ENCODE measurements at regions not wholly inside any gene's neighbourhood (a gene's known extent, or its start where the extent isn't known, plus 50 kb on each side); places are given as distances from the start of the nearest gene placed in this dataset.
"Not testable (repeated sequence)": the region's sequence is repeated elsewhere in the genome, so short reads cannot be mapped to it uniquely, and the experiment has no call there.

GRCh38 chr5:91830361-91830953, 447.3 kb upstream of the ARRDC3 start:
- no peak for TF ChIP-seq GATA1 (IDR thresholded peaks at IDR 0.05; ENCODE audit: low read depth, low read length)
- no peak for TF ChIP-seq POLR2A (IDR thresholded peaks at IDR 0.05; ENCODE audit: low read length)
- DNase-seq: no peak

GRCh38 chr5:91825618-91826017, 442.5 kb upstream of the ARRDC3 start:
- DNase-seq: no peak
- TF ChIP-seq GATA1 (IDR thresholded peaks at IDR 0.05; ENCODE audit: low read depth, low read length) (no peak), POLR2A (IDR thresholded peaks at IDR 0.05; ENCODE audit: low read length) (no peak)

- TF ChIP-seq GATA1 (IDR thresholded peaks at IDR 0.05; ENCODE audit: low read depth, low read length): no peak
- no peak for TF ChIP-seq POLR2A (IDR thresholded peaks at IDR 0.05; ENCODE audit: low read length)
- DNase-seq: no peak
These were observed 441.3 kb upstream of the ARRDC3 start for GRCh38 chr5:91824406-91824805.

- DNase-seq: no peak
- TF ChIP-seq GATA1 (IDR thresholded peaks at IDR 0.05; ENCODE audit: low read depth, low read length) (no peak), POLR2A (IDR thresholded peaks at IDR 0.05; ENCODE audit: low read length) (no peak)
These were observed 437.8 kb upstream of the ARRDC3 start for GRCh38 chr5:91820874-91821273.

GRCh38 chr5:91816681-91817080, 433.6 kb upstream of the ARRDC3 start:
- TF ChIP-seq POLR2A (IDR thresholded peaks at IDR 0.05; ENCODE audit: low read length) (no peak), GATA1 (IDR thresholded peaks at IDR 0.05; ENCODE audit: low read depth, low read length) (no peak)
- no peak for DNase-seq

GRCh38 chr5:91797576-91797975, 414.5 kb upstream of the ARRDC3 start:
- no peak for TF ChIP-seq GATA1 (IDR thresholded peaks at IDR 0.05; ENCODE audit: low read depth, low read length)
- TF ChIP-seq POLR2A (IDR thresholded peaks at IDR 0.05; ENCODE audit: low read length): no peak
- DNase-seq: no peak

GRCh38 chr5:91794856-91795548, 411.9 kb upstream of the ARRDC3 start:
- TF ChIP-seq GATA1 (IDR thresholded peaks at IDR 0.05; ENCODE audit: low read depth, low read length) (no peak), POLR2A (IDR thresholded peaks at IDR 0.05; ENCODE audit: low read length) (no peak)
- no peak for DNase-seq

- TF ChIP-seq GATA1 (IDR thresholded peaks at IDR 0.05; ENCODE audit: low read depth, low read length): no peak
- no peak for TF ChIP-seq POLR2A (IDR thresholded peaks at IDR 0.05; ENCODE audit: low read length)
- DNase-seq: no peak
These were observed 411.3 kb upstream of the ARRDC3 start for GRCh38 chr5:91794455-91794854.

- no peak for TF ChIP-seq POLR2A (IDR thresholded peaks at IDR 0.05; ENCODE audit: low read length)
- no peak for TF ChIP-seq GATA1 (IDR thresholded peaks at IDR 0.05; ENCODE audit: low read depth, low read length)
These were observed 404.6 kb upstream of the ARRDC3 start for GRCh38 chr5:91787718-91788117.

GRCh38 chr5:91777671-91778070, 394.6 kb upstream of the ARRDC3 start:
- no peak for TF ChIP-seq POLR2A (IDR thresholded peaks at IDR 0.05; ENCODE audit: low read length)
- no peak for DNase-seq

More at GRCh38 chr5:91787718-91788117, 404.6 kb upstream of the ARRDC3 start:
- DNase-seq: no peak

- no peak for DNase-seq
- TF ChIP-seq POLR2A (IDR thresholded peaks at IDR 0.05; ENCODE audit: low read length) (no peak), GATA1 (IDR thresholded peaks at IDR 0.05; ENCODE audit: low read depth, low read length) (no peak)
These were observed 393.1 kb upstream of the ARRDC3 start for GRCh38 chr5:91776249-91776648.

GRCh38 chr5:91770400-91770799, 387.3 kb upstream of the ARRDC3 start:
- no peak for DNase-seq
- TF ChIP-seq POLR2A (IDR thresholded peaks at IDR 0.05; ENCODE audit: low read length): no peak

- not testable (repeated sequence) for DNase-seq
These were observed 374.3 kb upstream of the ARRDC3 start for GRCh38 chr5:91757383-91757782.

GRCh38 chr5:91754990-91755389, 371.9 kb upstream of the ARRDC3 start:
- no peak for TF ChIP-seq GATA1 (IDR thresholded peaks at IDR 0.05; ENCODE audit: low read depth, low read length)
- TF ChIP-seq POLR2A (IDR thresholded peaks at IDR 0.05; ENCODE audit: low read length): no peak
- no peak for DNase-seq

GRCh38 chr5:91744470-91744869, 361.4 kb upstream of the ARRDC3 start:
- not testable (repeated sequence) for DNase-seq

- TF ChIP-seq GATA1 (IDR thresholded peaks at IDR 0.05; ENCODE audit: low read depth, low read length) (no peak), POLR2A (IDR thresholded peaks at IDR 0.05; ENCODE audit: low read length) (no peak)
- no peak for DNase-seq
These were observed 359.4 kb upstream of the ARRDC3 start for GRCh38 chr5:91742550-91742949.
